HEK293T (cell line): ENCODE measurements at regions not wholly inside any gene's neighbourhood (a gene's known extent, or its start where the extent isn't known, plus 50 kb on each side); places are given as distances from the start of the nearest gene placed in this dataset.

ENCODE experiments used
- CTCF ChIA-PET: fragments of 350-600 bp; formaldehyde crosslinking; extraction: SDS; loops from one replicate; lab custom pipeline; 2021; ENCODE audit warnings: antibody characterized with exemption, inconsistent platforms; lab: Yijun Ruan, JAX
- POLR2A ChIA-PET: fragments of 350-600 bp; formaldehyde crosslinking; extraction: SDS; loops from one replicate; lab custom pipeline; 2020; ENCODE audit warnings: antibody characterized with exemption, inconsistent platforms; lab: Yijun Ruan, JAX
- DNase-seq: peaks from one replicate; pipeline ENCODE4 v3.0.0; 2012; ENCODE audit warnings: mixed read lengths; ENCODE audit errors: extremely low spot score
- ARNT ChIP-seq: fragments of 450-650 bp; IDR thresholded peaks from 2 replicates; pipeline ENCODE4 v1.6.1; 2017; ENCODE audit warnings: mild to moderate bottlenecking
- BHLHE40 ChIP-seq: fragments of 450-650 bp; IDR thresholded peaks from 2 replicates; pipeline ENCODE4 v1.6.1; 2016; ENCODE audit warnings: mild to moderate bottlenecking, moderate library complexity, borderline replicate concordance
- CTBP1 ChIP-seq: fragments of 450-650 bp; IDR thresholded peaks from 2 replicates; pipeline ENCODE4 v1.6.1; 2016; ENCODE audit warnings: borderline replicate concordance
- ELF4 ChIP-seq: fragments of 450-650 bp; IDR thresholded peaks from 2 replicates; pipeline ENCODE4 v1.6.1; 2017; ENCODE audit warnings: antibody characterized with exemption
- FOXA1 ChIP-seq: fragments of 450-650 bp; IDR thresholded peaks from 2 replicates; pipeline ENCODE4 v1.6.1; 2016; ENCODE audit warnings: mild to moderate bottlenecking
- FOXK2 ChIP-seq: fragments of 450-650 bp; IDR thresholded peaks from 2 replicates; pipeline ENCODE4 v1.6.1; 2016; ENCODE audit warnings: mild to moderate bottlenecking
- FOXM1 ChIP-seq: fragments of 450-650 bp; IDR thresholded peaks from 2 replicates; pipeline ENCODE4 v1.6.1; 2017; ENCODE audit warnings: mild to moderate bottlenecking, borderline replicate concordance
- HDGF ChIP-seq: fragments of 450-650 bp; IDR thresholded peaks from 2 replicates; pipeline ENCODE4 v1.6.1; 2017; ENCODE audit warnings: antibody characterized with exemption, borderline replicate concordance
- L3MBTL2 ChIP-seq: fragments of 450-650 bp; conservative IDR thresholded peaks from 2 replicates; pipeline ENCODE4 v1.6.1; 2016; ENCODE audit warnings: mild to moderate bottlenecking
- LEF1 ChIP-seq: fragments of 450-650 bp; IDR thresholded peaks from 2 replicates; pipeline ENCODE4 v1.6.1; 2017; ENCODE audit warnings: mild to moderate bottlenecking, borderline replicate concordance
- NFRKB ChIP-seq: fragments of 450-650 bp; IDR thresholded peaks from 2 replicates; pipeline ENCODE4 v1.6.1; 2016; ENCODE audit warnings: mild to moderate bottlenecking, moderate library complexity
- SP1 ChIP-seq: fragments of 450-650 bp; IDR thresholded peaks from 2 replicates; pipeline ENCODE4 v1.6.1; 2017
- SUZ12 ChIP-seq: fragments of 450-650 bp; IDR thresholded peaks from 2 replicates; pipeline ENCODE4 v1.6.1; 2016; ENCODE audit warnings: mild to moderate bottlenecking
- TARDBP ChIP-seq: fragments of 450-650 bp; IDR thresholded peaks from 2 replicates; pipeline ENCODE4 v1.6.1; 2016
- ZNF384 ChIP-seq: fragments of 450-650 bp; IDR thresholded peaks from 2 replicates; pipeline ENCODE4 v1.6.1; 2016
- TF ChIP-seq, protein P1 (sequence below): fragments of 450-650 bp; IDR thresholded peaks from 2 replicates; pipeline ENCODE4 v1.6.1; 2016

DNA sequence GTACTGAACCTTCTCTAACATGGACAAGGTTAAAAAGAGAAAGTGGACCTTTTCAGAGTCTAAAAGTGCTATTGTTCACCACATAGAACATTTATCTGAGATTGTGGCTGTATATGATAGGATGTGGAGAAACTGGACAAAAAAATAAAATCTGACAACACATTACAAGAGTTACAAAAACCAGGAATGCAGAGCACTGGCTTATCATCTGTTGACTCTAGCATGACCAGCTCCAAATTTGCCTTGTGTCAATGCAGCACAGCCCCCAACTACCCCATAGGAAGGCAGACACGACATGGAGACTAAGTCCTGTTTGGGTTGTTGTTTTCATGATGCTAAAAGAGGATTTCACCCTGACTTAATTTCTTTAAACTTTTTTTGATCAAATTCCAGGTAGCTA is 436.9 kb upstream of the MARCKS start:
- POLR2A ChIA-PET: interaction anchor here (0.7 to 1.2 kb wide), 2 partner anchors 11 to 438 kb away, joined by 3 read pairs; no protein-coding TSS in a partner anchor

DNA sequence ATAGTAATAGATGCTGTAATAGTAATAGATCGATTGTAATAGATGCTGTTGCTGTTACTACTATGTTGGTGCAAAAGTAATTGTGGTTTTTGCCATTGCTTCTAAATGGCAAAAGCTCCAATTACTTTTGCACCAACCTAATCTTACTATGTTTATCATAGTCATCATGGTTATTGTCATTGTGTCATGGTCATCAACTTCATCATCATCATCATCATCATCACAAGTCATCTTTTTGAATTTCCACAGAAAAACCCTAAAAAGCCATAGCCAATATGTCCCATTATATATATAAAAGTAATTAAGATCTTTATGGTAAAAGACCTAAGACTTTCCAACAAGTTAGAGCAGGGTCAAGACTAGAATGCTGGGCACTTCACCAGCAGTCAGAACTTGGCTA is 435.1 kb upstream of the MARCKS start:
- ChIA-PET CTCF (no interaction called here), POLR2A (no interaction called here)
- TF ChIP-seq LEF1: no peak
- no peak for TF ChIP-seq FOXM1
- TF ChIP-seq NFRKB: no peak
- TF ChIP-seq SUZ12: no peak
- no peak for TF ChIP-seq SP1
- TF ChIP-seq, protein P1, sequence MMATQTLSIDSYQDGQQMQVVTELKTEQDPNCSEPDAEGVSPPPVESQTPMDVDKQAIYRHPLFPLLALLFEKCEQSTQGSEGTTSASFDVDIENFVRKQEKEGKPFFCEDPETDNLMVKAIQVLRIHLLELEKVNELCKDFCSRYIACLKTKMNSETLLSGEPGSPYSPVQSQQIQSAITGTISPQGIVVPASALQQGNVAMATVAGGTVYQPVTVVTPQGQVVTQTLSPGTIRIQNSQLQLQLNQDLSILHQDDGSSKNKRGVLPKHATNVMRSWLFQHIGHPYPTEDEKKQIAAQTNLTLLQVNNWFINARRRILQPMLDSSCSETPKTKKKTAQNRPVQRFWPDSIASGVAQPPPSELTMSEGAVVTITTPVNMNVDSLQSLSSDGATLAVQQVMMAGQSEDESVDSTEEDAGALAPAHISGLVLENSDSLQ: no peak
- no peak for TF ChIP-seq FOXK2
- TF ChIP-seq HDGF: no peak
- TF ChIP-seq FOXA1: no peak
- no peak for TF ChIP-seq BHLHE40
- no peak for TF ChIP-seq ARNT
- TF ChIP-seq CTBP1: no peak
- TF ChIP-seq ZNF384: no peak
- TF ChIP-seq TARDBP: no peak
- no peak for TF ChIP-seq L3MBTL2
- no peak for TF ChIP-seq ELF4
- no peak for DNase-seq

More for the DNA sequence above, 436.9 kb upstream of the MARCKS start:
- TF ChIP-seq SUZ12 (no peak), LEF1 (no peak), ZNF384 (no peak), FOXA1 (no peak), FOXK2 (no peak), FOXM1 (no peak), SP1 (no peak), ELF4 (no peak), TARDBP (no peak)
- TF ChIP-seq, protein P1: no peak
- no peak for DNase-seq
- CTCF ChIA-PET: no interaction called here

DNA sequence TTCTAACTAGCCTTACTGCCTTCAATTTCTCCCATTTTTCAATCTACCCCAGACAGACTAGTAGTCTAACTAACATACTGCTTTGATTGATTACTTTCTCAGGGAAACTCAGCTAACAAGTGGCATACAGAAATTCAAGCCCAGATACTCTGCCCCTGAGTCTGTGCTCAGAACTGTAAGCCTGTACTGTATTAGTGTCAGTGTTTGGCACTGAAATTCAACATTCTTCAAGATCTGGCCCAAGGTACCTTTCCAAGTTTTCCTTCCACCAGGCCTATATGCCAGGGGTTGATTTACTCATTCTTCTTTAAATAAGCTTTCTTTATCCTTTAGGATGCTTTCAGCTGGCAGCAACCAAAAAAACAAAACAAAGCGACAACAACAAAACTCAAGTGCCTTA is 433.2 kb upstream of the MARCKS start:
- TF ChIP-seq, protein P1: no peak
- TF ChIP-seq ARNT (no peak), ZNF384 (no peak), BHLHE40 (no peak), SUZ12 (no peak), FOXA1 (no peak), L3MBTL2 (no peak), NFRKB (no peak), LEF1 (no peak), HDGF (no peak), TARDBP (no peak), CTBP1 (no peak), FOXK2 (no peak), SP1 (no peak), ELF4 (no peak), FOXM1 (no peak)
- ChIA-PET POLR2A (no interaction called here), CTCF (no interaction called here)
- DNase-seq: no peak

DNA sequence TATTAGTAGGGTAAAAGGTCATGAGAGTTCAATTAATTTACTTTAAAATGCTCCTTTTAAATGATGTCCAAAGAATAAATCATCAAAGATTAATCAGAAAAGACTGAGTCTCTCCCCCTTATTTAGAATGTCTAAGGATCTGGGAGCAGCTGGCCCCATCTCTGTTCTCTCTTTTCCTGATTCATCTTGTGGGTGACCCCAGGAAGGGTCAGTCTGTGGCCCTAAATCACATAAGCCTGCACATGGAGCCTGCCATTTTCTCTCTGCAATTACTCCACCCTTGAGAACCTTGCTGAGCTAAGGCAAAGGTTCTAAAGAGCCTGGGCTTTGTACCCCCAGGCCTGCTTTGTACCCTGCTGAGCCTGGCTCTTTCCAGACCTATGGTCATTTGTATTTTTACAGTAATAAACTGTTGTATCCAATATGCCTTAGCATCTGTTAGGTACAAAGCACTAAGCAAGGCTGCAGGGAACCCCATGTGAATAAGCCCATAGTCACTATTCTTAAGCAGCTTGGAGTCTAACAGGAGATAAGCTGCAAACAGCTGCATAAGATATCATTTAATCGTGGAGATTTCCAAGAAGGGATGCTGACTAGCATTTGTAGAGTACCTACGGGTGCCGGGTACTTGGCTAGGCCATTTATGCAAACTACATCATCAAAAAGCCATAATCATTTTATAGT is 431.0 kb upstream of the MARCKS start:
- POLR2A ChIA-PET: no interaction called here

DNA sequence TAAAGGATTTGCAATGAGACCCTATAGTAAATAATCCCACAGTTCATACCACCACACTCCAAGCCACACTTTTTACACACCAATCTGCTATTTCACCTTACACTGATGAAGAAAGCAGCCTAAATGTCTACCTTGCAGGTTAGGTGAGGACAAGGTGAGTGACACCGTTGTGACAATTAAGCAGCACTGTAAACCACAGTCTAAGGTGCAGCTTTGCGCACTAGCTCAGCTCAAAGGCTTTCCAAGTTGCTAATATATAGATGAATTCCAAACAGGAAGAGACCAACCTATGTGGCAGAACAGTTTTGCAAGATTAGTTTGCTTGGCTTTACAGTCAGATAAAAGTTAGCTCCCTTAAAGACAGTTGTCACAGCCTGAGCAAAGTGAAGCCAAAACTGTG is 429.5 kb upstream of the MARCKS start:
- no peak for DNase-seq
- ChIA-PET CTCF (no interaction called here), POLR2A (no interaction called here)
- TF ChIP-seq LEF1 (no peak), FOXA1 (no peak), SUZ12 (no peak)

More for the DNA sequence above, 431.0 kb upstream of the MARCKS start:
- TF ChIP-seq FOXM1 (no peak), ARNT (no peak), TARDBP (no peak), SP1 (no peak), FOXA1 (no peak), SUZ12 (no peak), HDGF (no peak), ZNF384 (no peak), BHLHE40 (no peak), ELF4 (no peak), CTBP1 (no peak), LEF1 (no peak), FOXK2 (no peak)
- TF ChIP-seq, protein P1: no peak
- DNase-seq: no peak
- CTCF ChIA-PET: no interaction called here

DNA sequence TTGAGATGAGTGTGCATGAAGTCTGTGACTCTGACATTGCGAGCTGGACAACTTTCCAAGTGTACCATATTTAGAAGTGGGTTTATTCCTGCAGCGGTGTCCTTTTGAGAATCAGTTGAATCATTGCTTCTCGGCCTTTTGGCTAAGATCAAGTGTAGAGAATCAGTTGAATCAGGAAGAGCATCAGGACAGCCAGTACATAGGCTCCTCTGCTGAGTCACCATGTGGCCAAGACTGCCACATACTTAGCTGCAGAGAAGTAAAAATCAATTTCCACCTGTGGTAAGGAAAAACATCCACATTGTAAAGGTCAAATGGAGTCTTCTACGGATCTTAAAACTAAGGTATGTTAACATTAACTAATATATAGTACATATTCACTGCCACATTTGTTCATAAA is 428.4 kb upstream of the MARCKS start:
- DNase-seq: no peak
- ChIA-PET POLR2A (no interaction called here), CTCF (no interaction called here)
- TF ChIP-seq FOXA1 (no peak), ARNT (no peak), ZNF384 (no peak), L3MBTL2 (no peak), CTBP1 (no peak), SUZ12 (no peak), LEF1 (no peak)
- TF ChIP-seq, protein P1: no peak
